HUES6 (cell line): ENCODE measurements at regions not wholly inside any gene's neighbourhood (a gene's known extent, or its start where the extent isn't known, plus 50 kb on each side); places are given as distances from the start of the nearest gene placed in this dataset.
"Not testable (repeated sequence)": the region's sequence is repeated elsewhere in the genome, so short reads cannot be mapped to it uniquely, and the experiment has no call there.

Source experiments
- H3K27ac ChIP-seq: 2 replicates; pipeline ENCODE4 v1.7.0; 2013; ENCODE audit warnings: low read depth, mild to moderate bottlenecking, low read length, inconsistent platforms
- H3K27me3 ChIP-seq: 2 replicates; pipeline ENCODE4 v1.6.1; 2013; ENCODE audit warnings: low read length; ENCODE audit not compliant: control insufficient read depth, insufficient read depth
- H3K36me3 ChIP-seq: 2 replicates; pipeline ENCODE4 v1.6.1; 2013; ENCODE audit warnings: low read length; ENCODE audit not compliant: control insufficient read depth, insufficient read depth
- H3K4me1 ChIP-seq: 2 replicates; pipeline ENCODE4 v1.6.1; 2013; ENCODE audit warnings: low read length; ENCODE audit not compliant: control insufficient read depth, insufficient read depth
- H3K4me3 ChIP-seq: 2 replicates; pipeline ENCODE4 v1.5.1; 2013; ENCODE audit warnings: low read depth, low read length
- H3K9ac ChIP-seq: one replicate; pipeline ENCODE4 v1.6.1; 2013; ENCODE audit warnings: mild to moderate bottlenecking, low read length
- H3K9me3 ChIP-seq: 2 replicates; pipeline ENCODE4 v1.6.1; 2013; ENCODE audit warnings: low read depth, low read length; ENCODE audit not compliant: control insufficient read depth, insufficient read depth

DNA sequence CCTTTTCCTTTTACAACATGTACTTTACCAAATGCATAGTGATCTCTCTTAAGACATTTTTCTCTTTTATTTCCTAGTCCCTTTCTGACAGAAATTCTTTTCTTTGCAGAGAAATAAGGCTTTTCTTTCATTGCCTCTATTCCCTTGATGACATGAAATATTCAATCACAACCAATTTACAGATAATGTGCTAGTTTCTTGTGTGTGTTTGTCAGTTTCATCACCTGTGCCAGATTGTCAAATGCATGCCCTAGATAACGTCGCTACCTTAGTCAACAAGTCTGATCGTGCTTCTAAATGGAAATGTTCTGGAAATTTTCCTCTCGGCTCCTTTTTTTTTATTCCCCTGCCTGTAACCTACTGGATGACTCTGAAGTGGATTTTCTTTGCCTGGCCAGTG is 478.1 kb downstream of the KLF5 start:
- Histone ChIP-seq H3K27me3 (no peaks in the 10 kb centered on the region), H3K4me1 (no peaks in the 10 kb centered on the region), H3K9me3 (no peaks in the 10 kb centered on the region), H3K27ac (no peak overlapping the region), H3K4me3 (no peak overlapping the region), H3K36me3 (no peaks in the 10 kb centered on the region), H3K9ac (no peak overlapping the region)

DNA sequence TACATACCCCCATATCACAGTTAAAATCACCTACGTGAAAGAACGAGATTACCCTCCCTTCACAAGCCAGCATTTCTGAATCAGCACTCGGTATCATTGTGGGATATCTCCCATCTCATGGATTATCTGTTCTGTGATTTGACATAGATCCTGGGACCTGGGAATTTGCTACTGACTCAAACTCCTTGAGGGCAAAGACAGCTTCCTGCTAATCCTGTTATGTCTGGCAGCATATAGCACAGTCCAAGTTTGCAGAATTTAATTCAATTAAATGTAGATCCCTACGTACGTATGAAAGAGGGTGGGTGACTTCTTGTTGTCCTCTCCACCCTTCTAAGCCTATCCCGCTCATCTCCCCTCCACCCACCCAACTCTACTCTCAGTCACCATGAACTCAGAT is 476.5 kb downstream of the KLF5 start:
- H3K36me3 ChIP-seq, result no peaks in the 10 kb centered on the region
- H3K4me1 ChIP-seq, result no peaks in the 10 kb centered on the region
- H3K9me3 ChIP-seq, result no peaks in the 10 kb centered on the region
- H3K9ac ChIP-seq, result no peak overlapping the region
- H3K27ac ChIP-seq, result no peak overlapping the region
- no peaks in the 10 kb centered on the region for H3K27me3 ChIP-seq
- H3K4me3 ChIP-seq, result no peak overlapping the region

DNA sequence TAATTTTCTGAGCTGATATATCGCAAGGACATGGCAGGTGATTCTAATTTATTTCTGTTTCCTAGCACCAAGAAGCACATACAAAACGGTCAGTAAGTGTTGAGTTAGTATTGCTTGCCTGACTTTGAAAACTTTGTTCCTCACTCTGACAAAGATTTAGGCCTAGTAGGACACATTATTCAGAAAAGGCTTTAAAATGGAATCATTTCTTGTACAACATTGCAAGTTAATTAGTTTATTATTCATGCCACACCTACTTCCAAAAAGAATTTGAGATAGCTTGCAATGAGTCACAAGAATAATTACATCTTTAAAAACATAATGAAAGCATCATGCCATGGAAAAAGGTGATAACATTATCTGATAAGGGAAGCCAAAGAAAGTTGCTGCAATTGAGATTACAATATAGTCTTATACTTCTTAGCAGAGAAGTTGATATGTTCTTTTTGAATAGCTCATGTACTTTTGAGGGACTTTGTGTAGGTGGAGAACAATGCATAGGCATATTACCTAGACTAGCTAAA is 474.2 kb downstream of the KLF5 start:
- Histone ChIP-seq H3K4me3 (no peak overlapping the region), H3K4me1 (no peaks in the 10 kb centered on the region), H3K9me3 (no peaks in the 10 kb centered on the region), H3K27me3 (no peaks in the 10 kb centered on the region), H3K36me3 (no peaks in the 10 kb centered on the region), H3K27ac (no peak overlapping the region), H3K9ac (no peak overlapping the region)

GRCh38 chr13:73532582-73532981 is 473.8 kb downstream of the KLF5 start:
- no peak overlapping the region for H3K9ac ChIP-seq
- no peak overlapping the region for H3K27ac ChIP-seq
- H3K27me3 ChIP-seq, result no peaks in the 10 kb centered on the region
- no peaks in the 10 kb centered on the region for H3K36me3 ChIP-seq
- no peak overlapping the region for H3K4me3 ChIP-seq
- no peaks in the 10 kb centered on the region for H3K9me3 ChIP-seq
- no peaks in the 10 kb centered on the region for H3K4me1 ChIP-seq

DNA sequence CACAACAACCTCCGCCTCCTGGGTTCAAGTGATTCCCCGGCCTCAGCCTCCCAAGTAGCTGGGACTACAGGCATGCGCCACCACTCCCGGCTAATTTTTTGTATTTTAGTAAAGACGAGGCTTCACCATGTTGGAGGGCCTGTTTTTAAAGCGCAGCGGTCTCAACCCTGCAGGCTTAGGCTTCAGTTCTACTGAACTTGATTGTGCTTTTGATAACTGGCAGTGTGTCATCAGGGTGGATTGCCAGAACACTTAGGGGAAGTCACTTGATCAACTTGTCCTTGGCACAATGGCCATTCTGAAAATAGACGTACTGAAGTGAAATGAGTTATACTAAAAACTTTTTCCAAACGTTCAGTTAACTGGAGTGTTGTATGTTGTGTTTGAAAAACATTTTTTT is 472.2 kb downstream of the KLF5 start:
- Histone ChIP-seq H3K9me3 (no peaks in the 10 kb centered on the region), H3K36me3 (no peaks in the 10 kb centered on the region), H3K27me3 (no peaks in the 10 kb centered on the region), H3K27ac (no peak overlapping the region), H3K4me1 (no peaks in the 10 kb centered on the region), H3K4me3 (no peak overlapping the region), H3K9ac (no peak overlapping the region)

DNA sequence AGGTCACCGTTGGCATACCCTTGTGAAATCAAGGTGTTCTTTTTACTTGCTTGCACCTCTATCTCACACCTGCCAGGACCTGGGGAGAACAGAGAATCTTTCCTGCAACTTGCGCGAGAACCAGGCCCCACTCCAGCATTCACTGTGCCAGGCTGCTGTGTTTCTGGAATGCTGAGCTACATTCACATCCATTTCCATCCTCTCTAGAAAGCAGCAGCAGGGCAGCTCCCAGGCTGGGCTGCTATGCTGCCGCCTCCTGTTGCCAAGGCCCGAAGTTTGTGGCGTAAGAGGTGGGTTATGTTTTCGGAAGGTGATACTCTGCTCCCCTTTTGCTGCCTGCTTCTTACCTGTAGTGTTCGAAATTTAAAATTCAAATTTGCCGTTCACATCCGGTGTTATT is 464.1 kb downstream of the KLF5 start:
- Histone ChIP-seq H3K27ac (no peak overlapping the region), H3K4me1 (peaks cover 14% of the 10 kb centered on the region), H3K4me3 (no peak overlapping the region), H3K27me3 (no peaks in the 10 kb centered on the region), H3K9ac (no peak overlapping the region), H3K9me3 (no peaks in the 10 kb centered on the region), H3K36me3 (no peaks in the 10 kb centered on the region)

GRCh38 chr13:73521985-73522524 is 463.2 kb downstream of the KLF5 start:
- Histone ChIP-seq H3K36me3 (no peaks in the 10 kb centered on the region), H3K27me3 (no peaks in the 10 kb centered on the region), H3K4me3 (no peak overlapping the region), H3K9me3 (no peaks in the 10 kb centered on the region), H3K9ac (no peak overlapping the region), H3K27ac (no peak overlapping the region), H3K4me1 (peaks cover 21% of the 10 kb centered on the region)

GRCh38 chr13:73521290-73521624 is 462.5 kb downstream of the KLF5 start:
- Histone ChIP-seq H3K4me1 (peaks cover 29% of the 10 kb centered on the region), H3K9ac (no peak overlapping the region), H3K36me3 (no peaks in the 10 kb centered on the region), H3K4me3 (no peak overlapping the region), H3K27me3 (no peaks in the 10 kb centered on the region), H3K9me3 (no peaks in the 10 kb centered on the region), H3K27ac (no peak overlapping the region)

DNA sequence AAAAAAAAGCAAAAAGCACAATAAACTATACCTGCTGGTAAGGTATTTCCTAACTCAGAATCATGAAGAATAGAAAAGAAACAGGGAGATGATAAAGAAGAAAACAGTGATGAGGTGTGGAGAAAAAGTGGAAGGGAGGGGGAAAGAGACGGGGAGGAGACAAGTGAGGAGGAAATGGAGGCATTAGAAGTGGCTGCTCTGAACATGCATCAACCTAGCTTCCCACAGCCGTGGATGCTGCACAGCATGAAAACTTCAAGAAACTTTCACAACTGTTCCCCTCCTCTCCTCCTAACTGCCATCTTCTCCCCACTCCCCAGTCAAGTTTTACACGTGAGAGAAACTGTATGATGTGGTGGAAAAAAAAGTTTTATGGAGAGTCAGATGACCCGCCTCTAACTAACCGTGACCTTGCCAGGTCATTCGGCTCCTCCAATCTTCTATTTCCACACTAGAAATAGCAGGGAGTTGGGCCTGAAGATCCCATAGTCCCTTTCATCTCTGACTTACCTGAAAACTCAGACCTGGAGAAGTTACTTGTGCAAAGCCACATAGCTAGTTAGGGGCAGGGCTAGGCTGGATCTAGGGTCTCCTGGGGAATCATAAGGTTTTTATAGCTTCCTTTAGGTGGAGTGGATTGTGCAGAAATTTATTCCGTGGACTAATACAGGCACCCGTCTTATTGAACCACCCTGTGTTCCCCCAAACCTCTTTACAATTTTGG is 461.9 kb downstream of the KLF5 start:
- H3K9ac ChIP-seq, result no peak overlapping the region
- no peaks in the 10 kb centered on the region for H3K9me3 ChIP-seq
- no peaks in the 10 kb centered on the region for H3K36me3 ChIP-seq
- H3K4me3 ChIP-seq, result no peak overlapping the region
- peaks cover 29% of the 10 kb centered on the region for H3K4me1 ChIP-seq
- H3K27me3 ChIP-seq, result no peaks in the 10 kb centered on the region
- H3K27ac ChIP-seq, result no peak overlapping the region

- not testable (repeated sequence) for H3K9me3 ChIP-seq, H3K36me3 ChIP-seq, H3K27me3 ChIP-seq, H3K9ac ChIP-seq, H3K27ac ChIP-seq, H3K4me3 ChIP-seq
- H3K4me1 ChIP-seq, result peaks cover 29% of the 10 kb centered on the region
Measured at GRCh38 chr13:73520135-73520534, 461.3 kb downstream of the KLF5 start.

DNA sequence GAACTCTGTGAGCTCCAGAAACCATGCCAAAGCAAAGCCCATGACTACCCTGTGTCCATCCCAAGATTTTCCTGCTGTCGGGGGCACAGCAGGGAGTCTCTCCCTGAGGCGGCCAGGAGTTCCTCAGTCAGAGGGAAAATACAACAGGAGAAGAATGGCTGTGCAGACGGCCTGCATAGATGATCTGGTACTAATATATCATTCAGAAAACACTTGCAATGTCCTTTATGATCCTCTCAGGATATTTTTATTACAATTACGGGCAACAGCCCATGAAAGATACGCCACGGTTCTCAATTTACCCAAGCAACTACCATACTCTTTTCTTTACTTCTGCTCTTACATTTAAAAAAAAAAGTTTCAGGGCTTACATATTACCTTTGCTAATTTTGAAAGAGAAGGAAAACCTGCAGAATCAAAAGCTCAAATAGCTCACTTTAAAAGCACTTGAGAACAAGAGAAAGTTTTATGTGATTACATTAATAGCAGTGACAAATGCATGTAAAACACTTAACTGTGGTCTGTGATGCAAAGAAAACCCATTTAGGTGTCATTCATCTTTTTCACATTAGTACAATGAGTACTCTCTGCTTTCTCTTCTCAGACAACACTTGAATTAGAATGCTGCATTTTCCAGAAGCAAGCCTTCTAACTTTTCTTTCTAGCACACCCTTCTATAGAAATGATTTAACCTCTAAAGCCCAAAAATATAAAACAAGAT is 460.8 kb downstream of the KLF5 start:
- H3K4me3 ChIP-seq, result no peak overlapping the region
- H3K4me1 ChIP-seq, result peaks cover 29% of the 10 kb centered on the region
- H3K27ac ChIP-seq, result no peak overlapping the region
- H3K27me3 ChIP-seq, result no peaks in the 10 kb centered on the region
- no peak overlapping the region for H3K9ac ChIP-seq
- no peaks in the 10 kb centered on the region for H3K9me3 ChIP-seq
- H3K36me3 ChIP-seq, result no peaks in the 10 kb centered on the region
